ENCODE measurements at regions not wholly inside any gene's neighbourhood (a gene's known extent, or its start where the extent isn't known, plus 50 kb on each side); places are given as distances from the start of the nearest gene placed in this dataset.

DNA sequence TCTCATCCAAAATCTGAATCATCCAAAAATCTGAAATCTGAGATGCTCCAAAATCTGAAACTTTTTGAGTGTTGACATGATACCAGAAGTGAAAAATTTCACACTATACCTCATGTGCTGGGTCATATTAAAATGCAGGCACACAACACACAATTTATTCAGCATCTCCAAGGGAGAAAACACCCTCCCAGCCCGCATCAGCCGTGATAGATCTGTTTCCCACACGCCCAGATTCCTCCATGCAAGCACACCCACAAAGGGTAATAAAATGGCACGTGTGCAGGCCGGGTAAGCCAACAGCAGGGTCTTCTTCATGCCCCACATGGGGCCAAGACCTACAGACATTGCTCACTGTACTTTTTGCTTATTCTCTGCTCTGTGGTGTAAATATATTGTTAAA lies 173.1 kb upstream of the FERD3L start:
- TF ChIP-seq CTCF (conservative IDR thresholded peaks at IDR 0.05; ENCODE audit: low read depth, low read length) (no peak), EZH2 (IDR thresholded peaks at IDR 0.05; ENCODE audit: low read length, unreplicated experiment) (no peak), EZH2phosphoT487 (IDR thresholded peaks at IDR 0.05; ENCODE audit: borderline replicate concordance, low read length) (no peak)

Measured in PC-3 (cell line).